Suprapubic skin (tissue), 4 donors: ENCODE measurements at regions not wholly inside any gene's neighbourhood (a gene's known extent, or its start where the extent isn't known, plus 50 kb on each side); places are given as distances from the start of the nearest gene placed in this dataset.

Experiments
- CTCF ChIP-seq, 2 donors: fragments of 200-600 bp in 1 of 2; fragments of 450-650 bp in 1 of 2; sonication (generic) in 1 of 2; IDR thresholded peaks; one replicate each; pipeline ENCODE4 v1.5.1; 2016 to 2019; ENCODE audit warnings: antibody characterized with exemption in 2 of 2, mild to moderate bottlenecking in 1 of 2, moderate library complexity in 1 of 2
- POLR2A ChIP-seq, 2 donors: fragments of 450-650 bp; IDR thresholded peaks; one replicate each; pipeline ENCODE4 v1.6.1; 2017; ENCODE audit warnings: antibody characterized with exemption in 2 of 2, mild to moderate bottlenecking in 2 of 2, moderate library complexity in 2 of 2
- POLR2AphosphoS5 ChIP-seq, 3 donors: sonication (generic); formaldehyde crosslinking; IDR thresholded peaks; one replicate each; pipeline ENCODE4 v1.6.1; 2017; ENCODE audit warnings: antibody characterized with exemption in 3 of 3

- TF ChIP-seq CTCF (IDR thresholded peaks at IDR 0.05) (no peak), POLR2AphosphoS5 (IDR thresholded peaks at IDR 0.05) (no peak), POLR2A (IDR thresholded peaks at IDR 0.05) (no peak)
Measured at GRCh38 chr7:52752891-52753290, 282.5 kb upstream of the POM121L12 start.
